GM21515 (cell line): ENCODE measurements at regions not wholly inside any gene's neighbourhood (a gene's known extent, or its start where the extent isn't known, plus 50 kb on each side); places are given as distances from the start of the nearest gene placed in this dataset.
"Not testable (repeated sequence)": the region's sequence is repeated elsewhere in the genome, so short reads cannot be mapped to it uniquely, and the experiment has no call there.

Experiments used
- ATAC-seq: cut with Tn5 transposase; IDR thresholded peaks from one replicate; pipeline ENCODE4 v1.9.1; 2021; ENCODE audit not compliant: unreplicated experiment

DNA sequence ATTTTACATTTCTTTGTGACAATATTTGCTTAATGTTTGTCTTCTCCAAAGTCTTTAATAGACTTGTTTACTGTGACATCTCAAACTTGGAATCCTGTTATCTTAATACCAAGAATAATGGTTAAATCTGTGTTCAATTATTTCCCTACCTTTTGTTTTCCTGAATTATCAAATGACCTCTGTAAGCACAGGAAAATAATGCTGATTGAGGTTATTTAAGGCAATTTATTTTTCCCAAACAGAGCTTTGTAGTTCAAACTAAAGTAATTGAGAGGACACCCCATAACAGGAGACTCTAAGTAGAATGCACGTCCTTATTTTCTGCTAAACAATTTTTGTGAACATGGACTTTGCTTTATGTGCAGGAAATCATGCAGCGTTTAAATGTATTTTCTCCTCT, 195.0 kb downstream of the BTBD3 start:
- ATAC-seq: no peak

DNA sequence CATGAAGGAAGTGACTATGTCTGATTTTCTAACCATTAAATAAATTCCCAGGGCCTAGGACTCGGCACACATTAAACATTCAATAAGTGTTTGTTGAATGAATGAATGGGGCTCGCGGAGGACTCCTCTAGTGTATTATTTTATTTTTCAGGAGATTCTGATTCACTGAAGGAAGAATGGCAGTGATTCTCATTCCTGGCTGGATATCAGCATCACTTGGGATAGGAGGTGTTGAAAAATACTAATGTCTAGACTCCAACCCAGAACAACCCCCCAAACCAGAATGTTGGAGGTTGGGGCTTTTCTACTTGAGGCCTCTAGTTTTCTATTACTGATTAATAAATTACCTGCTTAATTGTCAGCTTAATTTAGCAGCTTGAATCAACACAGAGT, 195.4 kb downstream of the BTBD3 start:
- no peak for ATAC-seq

DNA sequence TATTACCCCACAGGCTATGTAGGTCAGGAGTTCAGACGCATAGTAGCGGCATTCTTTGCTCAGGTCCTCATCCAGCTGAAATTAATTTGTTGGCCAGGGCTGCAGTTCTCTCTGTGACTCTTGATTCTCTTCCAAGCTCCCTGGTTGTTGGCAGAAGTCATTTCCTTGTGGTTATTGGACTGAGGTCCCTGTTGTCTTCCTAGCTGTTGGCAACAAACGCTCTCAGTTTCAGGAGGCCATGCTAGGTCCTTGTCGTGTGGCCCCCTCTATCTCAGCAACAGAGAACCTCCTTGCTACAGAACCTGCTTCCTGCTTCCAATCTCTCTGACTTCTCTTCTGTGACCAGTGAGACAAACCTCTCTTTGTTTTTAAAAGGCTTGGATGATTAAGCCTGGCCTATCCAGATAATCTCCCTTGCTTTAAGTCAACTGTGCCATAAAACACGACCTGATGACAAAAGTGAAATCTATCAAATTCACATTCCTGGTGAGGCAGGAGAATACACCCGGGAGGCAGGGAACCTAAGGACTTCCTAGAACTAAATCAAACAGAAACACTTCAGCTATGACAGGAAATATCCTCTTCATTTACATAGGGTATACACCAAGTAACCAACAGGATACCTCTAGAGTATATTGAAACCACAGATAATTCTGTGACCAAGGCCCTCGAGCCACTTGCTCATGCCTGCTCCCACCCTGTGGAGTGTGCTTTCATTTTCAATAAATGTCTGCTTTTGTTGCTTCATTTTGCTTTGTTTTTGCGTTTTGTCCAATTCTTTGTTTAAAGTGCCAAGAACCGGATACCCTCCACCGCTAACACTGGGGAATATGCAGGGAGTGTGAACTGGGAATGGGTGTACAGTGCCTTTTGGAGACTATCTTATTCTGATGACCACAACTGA, 196.0 kb downstream of the BTBD3 start:
- no peak for ATAC-seq

GRCh38 chr20:12129114-12129513, 211.4 kb downstream of the BTBD3 start:
- not testable (repeated sequence) for ATAC-seq

DNA sequence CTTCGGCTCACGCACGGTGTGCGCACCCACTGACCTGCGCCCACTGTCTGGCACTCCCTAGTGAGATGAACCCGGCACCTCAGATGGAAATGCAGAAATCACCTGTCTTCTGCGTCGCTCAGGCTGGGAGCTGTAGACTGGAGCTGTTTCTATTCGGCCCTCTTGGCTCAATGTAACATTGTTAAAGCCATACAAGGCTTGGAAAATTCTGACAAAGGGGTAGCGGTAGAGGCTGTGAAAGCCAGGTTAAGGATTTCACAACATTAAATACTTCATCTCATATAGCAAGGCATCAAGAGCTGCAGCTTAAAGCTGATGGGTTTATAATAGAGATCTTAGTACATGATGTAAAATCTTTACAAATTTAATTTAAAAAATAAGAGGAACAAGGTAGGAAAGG, 211.8 kb downstream of the BTBD3 start:
- ATAC-seq: not testable (repeated sequence)

GRCh38 chr20:12130781-12131180, 213.1 kb downstream of the BTBD3 start:
- no peak for ATAC-seq

DNA sequence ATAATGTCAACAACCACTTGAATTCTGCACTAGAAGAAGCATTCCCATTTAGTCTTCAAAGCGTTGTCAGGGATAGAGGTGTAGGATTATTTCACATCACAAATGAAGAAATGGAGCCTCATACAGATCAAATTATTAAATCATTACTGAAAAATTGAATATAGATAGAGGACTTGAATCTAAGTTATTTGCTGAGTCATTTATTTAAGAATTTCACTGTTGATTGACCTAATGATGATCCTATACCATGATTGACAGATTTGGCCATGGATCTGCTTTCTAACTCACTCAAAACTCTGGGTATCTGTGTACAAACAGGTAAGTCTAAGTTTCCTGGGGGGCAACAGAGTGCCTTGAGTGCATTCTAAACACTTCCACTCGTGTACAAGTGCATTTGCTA, 215.9 kb downstream of the BTBD3 start:
- no peak for ATAC-seq

GRCh38 chr20:12145951-12146350, 228.3 kb downstream of the BTBD3 start:
- not testable (repeated sequence) for ATAC-seq

DNA sequence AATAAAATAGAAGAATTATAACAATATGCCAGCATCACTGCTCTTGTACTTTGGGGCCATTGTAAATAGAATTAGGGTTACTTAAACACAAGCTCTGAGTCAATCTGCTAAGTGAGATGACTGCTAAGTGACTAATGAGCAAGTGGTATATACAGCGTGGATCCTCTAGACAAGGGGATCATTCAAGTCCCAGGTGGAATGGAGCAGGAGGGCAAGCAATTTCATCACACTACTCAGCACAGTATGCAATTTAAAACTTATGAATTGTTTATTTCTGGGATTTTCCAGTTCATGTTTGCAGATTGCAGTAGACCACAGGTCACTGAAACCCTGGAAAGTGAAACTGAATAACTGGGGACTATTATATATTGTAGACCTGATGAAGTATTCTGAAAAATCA, 235.3 kb downstream of the BTBD3 start:
- no peak for ATAC-seq

DNA sequence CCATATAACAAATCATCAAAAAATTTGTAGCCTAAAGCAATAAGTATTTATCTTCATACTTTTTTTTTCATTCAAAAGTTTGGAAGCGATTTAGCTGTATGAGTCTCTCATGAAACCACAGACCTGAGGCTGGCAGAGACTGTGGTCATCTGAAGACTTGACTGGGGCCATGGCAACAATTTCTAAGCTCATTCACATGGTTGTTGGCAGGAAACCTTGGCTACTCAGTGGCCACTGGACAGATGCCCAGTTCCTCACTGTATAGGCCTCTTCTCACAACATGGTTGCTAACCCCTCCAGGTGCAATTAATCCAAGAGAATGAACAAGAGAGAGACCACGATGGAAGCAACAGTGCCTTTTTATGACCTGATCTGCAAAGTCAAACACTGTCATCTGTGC, 235.9 kb downstream of the BTBD3 start:
- no peak for ATAC-seq

DNA sequence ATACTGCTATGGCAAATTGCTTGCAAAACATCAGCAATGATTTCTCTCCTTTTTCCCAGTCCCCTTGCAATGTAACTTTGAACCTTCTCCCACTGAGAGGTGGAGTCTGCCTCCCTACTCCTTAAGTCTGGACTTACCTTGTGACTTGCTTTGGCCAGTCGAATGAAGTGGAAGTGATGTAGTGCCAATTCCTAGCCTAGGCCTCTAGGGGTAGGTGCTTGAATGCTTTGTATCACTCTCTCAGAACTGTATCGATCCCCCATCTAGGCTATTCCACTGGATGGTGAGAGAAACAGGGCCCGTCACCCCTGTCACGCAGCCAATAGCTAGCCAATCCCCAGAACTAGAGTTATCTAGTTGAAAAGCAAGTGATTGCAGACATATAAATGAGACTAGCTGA, 238.6 kb downstream of the BTBD3 start:
- no peak for ATAC-seq

DNA sequence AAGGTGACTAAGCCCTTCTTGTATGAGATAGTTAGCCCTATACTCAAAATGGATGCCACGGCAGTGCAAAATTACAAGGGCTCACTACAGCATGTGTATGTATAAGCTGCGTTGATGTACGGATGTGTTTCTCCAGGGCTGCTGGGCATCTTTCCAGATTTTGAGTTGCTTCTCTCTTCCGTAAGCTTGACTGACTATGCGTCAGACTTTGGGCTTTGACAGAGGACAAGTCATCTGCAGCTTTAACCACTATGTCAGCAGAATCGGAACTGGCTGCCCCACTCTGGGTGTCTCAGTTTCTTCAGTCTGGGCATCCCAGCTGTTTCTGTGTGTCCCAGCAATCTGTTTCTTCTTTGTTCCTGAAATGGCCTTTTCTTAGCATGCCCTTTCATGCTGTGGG, 241.6 kb downstream of the BTBD3 start:
- no peak for ATAC-seq

DNA sequence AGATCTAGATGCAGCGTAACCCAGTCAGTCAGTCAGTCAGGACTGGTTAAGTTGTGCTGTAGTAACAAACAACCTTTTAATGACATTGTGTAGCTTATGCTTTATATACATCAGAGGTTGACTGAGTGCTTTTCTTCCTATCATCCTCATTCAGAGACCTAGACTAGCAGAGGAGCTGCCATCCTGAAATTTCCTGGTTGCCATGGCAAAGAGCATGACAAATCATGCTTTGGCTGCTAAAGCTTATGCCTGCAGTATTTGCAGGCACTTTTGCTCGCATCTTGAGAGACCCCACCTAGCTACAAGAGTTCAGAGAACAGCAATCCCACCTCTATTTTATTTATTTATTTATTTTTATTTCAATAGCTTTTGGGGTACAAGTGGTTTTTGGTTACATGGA, 244.0 kb downstream of the BTBD3 start:
- ATAC-seq: no peak

DNA sequence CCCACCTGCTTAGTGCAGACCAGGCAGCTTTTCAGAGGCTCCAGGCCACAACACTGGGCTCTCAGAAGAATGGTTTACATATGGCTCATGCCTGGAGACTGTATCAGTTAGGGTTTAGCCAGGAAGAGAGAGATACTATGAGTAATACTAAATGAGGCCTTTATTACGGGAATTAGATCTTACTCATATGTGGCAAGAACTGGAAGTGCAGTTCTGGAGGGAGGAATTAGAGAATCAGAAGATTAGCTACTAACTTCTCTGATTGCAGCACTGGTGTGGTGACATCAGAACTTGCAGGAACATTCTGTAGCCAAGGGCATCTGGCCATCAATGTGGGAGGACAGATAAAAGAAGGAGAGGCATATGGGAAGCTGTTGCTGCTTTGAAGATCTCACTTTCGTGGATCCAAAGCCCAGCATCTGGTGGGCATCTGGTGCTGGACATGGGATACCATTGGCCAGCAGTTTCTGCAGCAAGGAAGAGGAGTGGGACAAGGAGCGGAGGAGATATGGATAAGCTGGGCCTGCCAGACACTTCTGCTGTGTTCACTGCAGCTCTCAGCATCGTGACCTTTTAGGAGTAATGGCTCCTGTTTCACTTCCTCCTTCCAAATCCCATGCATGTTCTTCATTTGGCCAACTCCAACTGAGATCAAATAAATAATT, 248.5 kb downstream of the BTBD3 start:
- no peak for ATAC-seq

- no peak for ATAC-seq
Observed at GRCh38 chr20:12170406-12170805, 252.7 kb downstream of the BTBD3 start.

DNA sequence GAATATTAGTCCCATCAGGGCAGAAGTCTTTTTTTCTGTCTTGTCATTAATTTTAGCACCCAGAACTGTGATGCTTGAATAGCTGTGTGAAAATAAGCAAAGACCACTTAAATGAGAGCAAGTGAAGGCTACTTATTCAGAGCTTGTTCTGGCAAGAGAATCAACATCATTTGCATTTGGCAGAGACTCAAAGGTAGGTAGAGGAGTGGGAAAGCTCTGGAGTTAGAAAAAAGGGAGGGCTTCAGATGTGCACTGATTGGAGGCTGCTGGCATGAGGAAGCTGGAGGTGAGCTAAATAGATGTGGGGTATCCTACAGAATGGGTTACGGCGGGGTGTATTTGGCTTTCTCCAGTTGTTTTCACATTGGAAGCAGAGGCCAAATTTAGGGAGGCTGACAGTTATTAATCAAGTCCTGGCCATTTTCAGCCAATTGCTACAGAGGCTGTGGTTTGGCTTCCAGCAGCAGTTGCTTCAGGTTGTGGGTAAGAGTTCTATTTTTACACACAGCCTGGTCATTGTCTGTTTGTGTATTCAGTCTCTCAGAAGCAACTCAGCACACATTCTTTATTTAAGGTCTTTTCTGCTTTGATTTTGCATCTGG, 254.3 kb downstream of the BTBD3 start:
- ATAC-seq: no peak

DNA sequence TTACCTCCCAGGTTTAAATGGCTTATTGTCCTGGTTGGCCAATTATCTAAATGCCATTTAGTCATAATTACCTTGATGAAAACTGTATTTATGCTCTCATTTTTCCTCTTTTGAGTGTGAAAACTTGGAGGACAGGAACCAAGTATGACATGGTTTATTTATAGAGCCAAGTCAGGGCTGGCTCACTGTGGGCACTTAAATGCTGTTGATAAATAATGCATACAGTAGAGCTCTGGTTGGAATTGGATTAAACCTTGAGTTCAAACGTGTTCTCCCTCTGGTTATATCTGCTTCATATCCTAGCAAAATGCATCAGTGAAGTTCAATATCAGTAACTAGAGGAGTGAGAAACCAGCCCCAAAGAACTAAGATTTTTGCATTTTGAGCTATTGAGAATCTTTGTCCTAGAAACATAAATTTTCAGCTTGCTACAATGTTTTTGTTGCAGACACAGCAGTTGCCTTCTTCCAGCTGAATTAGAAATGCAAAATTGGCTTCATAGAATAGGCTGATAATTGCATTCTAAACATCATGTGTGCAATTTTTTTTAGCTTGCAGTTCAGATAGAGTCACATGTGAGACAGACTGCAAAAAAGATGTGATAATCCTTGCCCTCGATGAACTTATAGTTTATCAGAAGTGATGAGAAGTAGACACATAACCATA, 255.8 kb downstream of the BTBD3 start:
- no peak for ATAC-seq

- no peak for ATAC-seq
Observed at GRCh38 chr20:12175538-12175937, 257.8 kb downstream of the BTBD3 start.

GRCh38 chr20:12177657-12178293, 260.1 kb downstream of the BTBD3 start:
- ATAC-seq: no peak

DNA sequence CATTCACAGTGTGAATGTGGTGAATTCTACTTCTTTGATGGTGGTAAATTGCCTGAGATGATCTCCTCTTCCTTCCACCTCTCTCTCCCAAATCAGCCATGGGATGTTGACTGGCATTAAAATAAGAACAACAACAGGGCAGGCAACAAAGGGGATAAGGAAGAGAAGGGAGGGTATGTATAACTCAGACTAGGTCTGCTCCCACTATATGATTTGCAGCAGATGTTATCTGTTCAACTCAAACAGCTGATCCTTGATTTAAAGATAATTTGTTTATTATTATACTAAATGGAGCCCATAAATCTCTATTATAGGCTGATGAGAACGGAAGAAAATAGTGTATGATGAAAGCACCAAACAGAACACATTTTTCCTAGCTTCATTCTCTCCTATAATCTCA, 262.0 kb downstream of the BTBD3 start:
- ATAC-seq: no peak

- no peak for ATAC-seq
Observed at GRCh38 chr20:12180107-12180661, 262.5 kb downstream of the BTBD3 start.
